ENCODE measurements at regions not wholly inside any gene's neighbourhood (a gene's known extent, or its start where the extent isn't known, plus 50 kb on each side); places are given as distances from the start of the nearest gene placed in this dataset.
"Not testable (repeated sequence)": the region's sequence is repeated elsewhere in the genome, so short reads cannot be mapped to it uniquely, and the experiment has no call there.

- Histone ChIP-seq H2AK5ac (ENCODE audit: low read length) (no peak overlapping the region), H3K18ac (ENCODE audit: low read length) (no peak overlapping the region), H3K79me2 (ENCODE audit: control insufficient read depth, insufficient read depth, low read length) (no peaks in the 10 kb centered on the region), H2BK5ac (ENCODE audit: low read length) (no peak overlapping the region), H3K4ac (ENCODE audit: low read depth, low read length) (no peak overlapping the region), H2BK15ac (replicated peaks; ENCODE audit: low read depth) (no peak overlapping the region), H3K9ac (ENCODE audit: low read length) (no peak overlapping the region), H3K27me3 (ENCODE audit: insufficient read depth, low read length, poor library complexity) (no peaks in the 10 kb centered on the region), H3K36me3 (ENCODE audit: control insufficient read depth, insufficient read depth, low read length) (no peaks in the 10 kb centered on the region), H3K4me1 (ENCODE audit: control insufficient read depth, low read depth, low read length) (no peaks in the 10 kb centered on the region), H3K27ac (ENCODE audit: low read depth, low read length) (no peak overlapping the region), H3K4me2 (ENCODE audit: low read length) (no peak overlapping the region), H4K8ac (ENCODE audit: low read depth, low read length) (no peak overlapping the region), H3K4me3 (ENCODE audit: low read length) (no peak overlapping the region), H3K79me1 (ENCODE audit: low read length) (no peaks in the 10 kb centered on the region), H3K56ac (ENCODE audit: low read length) (no peak overlapping the region), H4K5ac (ENCODE audit: low read length) (no peak overlapping the region), H3K23ac (ENCODE audit: low read length) (no peak overlapping the region), H2BK120ac (ENCODE audit: low read depth, low read length) (no peak overlapping the region)
- no CpG with 5 or more reads among the region's 1 CpG for WGBS (ENCODE audit: extremely low coverage, insufficient coverage, low lambda C conversion rate)
- no peak for DNase-seq
Measured at GRCh38 chr12:67546746-67547145, 101.8 kb upstream of the DYRK2 start.

GRCh38 chr12:67555075-67555717, 93.3 kb upstream of the DYRK2 start:
- not testable (repeated sequence) for H3K23ac ChIP-seq (ENCODE audit: low read length); H2BK5ac ChIP-seq (ENCODE audit: low read length); H4K5ac ChIP-seq (ENCODE audit: low read length); H2BK15ac ChIP-seq (replicated peaks; ENCODE audit: low read depth); H3K79me1 ChIP-seq (ENCODE audit: low read length); H3K9ac ChIP-seq (ENCODE audit: low read length); H3K4ac ChIP-seq (ENCODE audit: low read depth, low read length); H3K18ac ChIP-seq (ENCODE audit: low read length); H3K4me3 ChIP-seq (ENCODE audit: low read length); H4K8ac ChIP-seq (ENCODE audit: low read depth, low read length); H3K27me3 ChIP-seq (ENCODE audit: insufficient read depth, low read length, poor library complexity); H2BK120ac ChIP-seq (ENCODE audit: low read depth, low read length); H2AK5ac ChIP-seq (ENCODE audit: low read length); H3K79me2 ChIP-seq (ENCODE audit: control insufficient read depth, insufficient read depth, low read length); H3K27ac ChIP-seq (ENCODE audit: low read depth, low read length); H3K36me3 ChIP-seq (ENCODE audit: control insufficient read depth, insufficient read depth, low read length); H3K56ac ChIP-seq (ENCODE audit: low read length); H3K4me2 ChIP-seq (ENCODE audit: low read length); H3K4me1 ChIP-seq (ENCODE audit: control insufficient read depth, low read depth, low read length)
- peak; percentile 55 for DNase-seq
- WGBS (ENCODE audit: extremely low coverage, insufficient coverage, low lambda C conversion rate) = no CpG with 5 or more reads among the region's 8 CpGs

- H3K4ac ChIP-seq (ENCODE audit: low read depth, low read length) = no peak overlapping the region
- DNase-seq = peak; percentile 30
- H3K9ac ChIP-seq (ENCODE audit: low read length) = no peak overlapping the region
- H3K23ac ChIP-seq (ENCODE audit: low read length) = no peak overlapping the region
- no peak overlapping the region for H3K18ac ChIP-seq (ENCODE audit: low read length)
- H3K56ac ChIP-seq (ENCODE audit: low read length) = no peak overlapping the region
- H3K4me2 ChIP-seq (ENCODE audit: low read length) = no peak overlapping the region
- no peak overlapping the region for H2BK5ac ChIP-seq (ENCODE audit: low read length)
- no CpG with 5 or more reads among the region's 3 CpGs for WGBS (ENCODE audit: extremely low coverage, insufficient coverage, low lambda C conversion rate)
- H4K8ac ChIP-seq (ENCODE audit: low read depth, low read length) = no peak overlapping the region
- no peaks in the 10 kb centered on the region for H3K27me3 ChIP-seq (ENCODE audit: insufficient read depth, low read length, poor library complexity)
- no peak overlapping the region for H2BK120ac ChIP-seq (ENCODE audit: low read depth, low read length)
- no peak overlapping the region for H4K5ac ChIP-seq (ENCODE audit: low read length)
- no peaks in the 10 kb centered on the region for H3K36me3 ChIP-seq (ENCODE audit: control insufficient read depth, insufficient read depth, low read length)
- no peaks in the 10 kb centered on the region for H3K79me2 ChIP-seq (ENCODE audit: control insufficient read depth, insufficient read depth, low read length)
- H3K4me3 ChIP-seq (ENCODE audit: low read length) = no peak overlapping the region
- H2BK15ac ChIP-seq (replicated peaks; ENCODE audit: low read depth) = no peak overlapping the region
- H3K79me1 ChIP-seq (ENCODE audit: low read length) = no peaks in the 10 kb centered on the region
- H3K4me1 ChIP-seq (ENCODE audit: control insufficient read depth, low read depth, low read length) = no peaks in the 10 kb centered on the region
- no peak overlapping the region for H2AK5ac ChIP-seq (ENCODE audit: low read length)
- no peak overlapping the region for H3K27ac ChIP-seq (ENCODE audit: low read depth, low read length)
Measured at GRCh38 chr12:67558775-67559174, 89.8 kb upstream of the DYRK2 start.

DNA sequence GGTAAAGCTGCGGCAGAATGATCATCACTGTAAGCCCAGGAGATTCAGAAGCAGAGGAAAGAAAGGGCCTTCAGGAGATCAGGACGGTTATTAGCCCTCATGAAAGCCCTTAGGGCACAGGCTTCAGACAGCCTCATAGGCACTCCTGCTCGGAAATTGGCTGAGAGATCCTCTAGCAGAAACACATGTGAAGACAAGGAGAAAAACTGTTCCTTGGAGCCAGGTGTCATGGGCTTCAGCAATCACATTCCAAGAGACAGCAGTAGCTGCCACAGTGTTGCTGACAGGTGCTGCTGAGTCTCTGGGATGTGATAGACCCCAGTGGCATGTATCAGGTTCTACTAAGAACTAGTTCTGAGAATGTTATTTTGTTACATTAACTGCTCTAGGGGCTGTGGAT, 88.8 kb upstream of the DYRK2 start:
- Histone ChIP-seq H2BK120ac (ENCODE audit: low read depth, low read length) (no peak overlapping the region), H2AK5ac (ENCODE audit: low read length) (no peak overlapping the region), H3K23ac (ENCODE audit: low read length) (no peak overlapping the region), H2BK5ac (ENCODE audit: low read length) (no peak overlapping the region), H3K27me3 (ENCODE audit: insufficient read depth, low read length, poor library complexity) (no peaks in the 10 kb centered on the region), H3K4me3 (ENCODE audit: low read length) (no peak overlapping the region), H3K4me2 (ENCODE audit: low read length) (no peak overlapping the region), H4K8ac (ENCODE audit: low read depth, low read length) (no peak overlapping the region), H3K4me1 (ENCODE audit: control insufficient read depth, low read depth, low read length) (no peaks in the 10 kb centered on the region), H3K4ac (ENCODE audit: low read depth, low read length) (no peak overlapping the region), H3K9ac (ENCODE audit: low read length) (no peak overlapping the region), H3K36me3 (ENCODE audit: control insufficient read depth, insufficient read depth, low read length) (no peaks in the 10 kb centered on the region), H3K27ac (ENCODE audit: low read depth, low read length) (no peak overlapping the region), H3K79me1 (ENCODE audit: low read length) (no peaks in the 10 kb centered on the region), H4K5ac (ENCODE audit: low read length) (no peak overlapping the region), H2BK15ac (replicated peaks; ENCODE audit: low read depth) (no peak overlapping the region), H3K56ac (ENCODE audit: low read length) (no peak overlapping the region), H3K18ac (ENCODE audit: low read length) (no peak overlapping the region), H3K79me2 (ENCODE audit: control insufficient read depth, insufficient read depth, low read length) (no peaks in the 10 kb centered on the region)
- no peak for DNase-seq
- WGBS (ENCODE audit: extremely low coverage, insufficient coverage, low lambda C conversion rate) = no CpG with 5 or more reads among the region's 3 CpGs

DNA sequence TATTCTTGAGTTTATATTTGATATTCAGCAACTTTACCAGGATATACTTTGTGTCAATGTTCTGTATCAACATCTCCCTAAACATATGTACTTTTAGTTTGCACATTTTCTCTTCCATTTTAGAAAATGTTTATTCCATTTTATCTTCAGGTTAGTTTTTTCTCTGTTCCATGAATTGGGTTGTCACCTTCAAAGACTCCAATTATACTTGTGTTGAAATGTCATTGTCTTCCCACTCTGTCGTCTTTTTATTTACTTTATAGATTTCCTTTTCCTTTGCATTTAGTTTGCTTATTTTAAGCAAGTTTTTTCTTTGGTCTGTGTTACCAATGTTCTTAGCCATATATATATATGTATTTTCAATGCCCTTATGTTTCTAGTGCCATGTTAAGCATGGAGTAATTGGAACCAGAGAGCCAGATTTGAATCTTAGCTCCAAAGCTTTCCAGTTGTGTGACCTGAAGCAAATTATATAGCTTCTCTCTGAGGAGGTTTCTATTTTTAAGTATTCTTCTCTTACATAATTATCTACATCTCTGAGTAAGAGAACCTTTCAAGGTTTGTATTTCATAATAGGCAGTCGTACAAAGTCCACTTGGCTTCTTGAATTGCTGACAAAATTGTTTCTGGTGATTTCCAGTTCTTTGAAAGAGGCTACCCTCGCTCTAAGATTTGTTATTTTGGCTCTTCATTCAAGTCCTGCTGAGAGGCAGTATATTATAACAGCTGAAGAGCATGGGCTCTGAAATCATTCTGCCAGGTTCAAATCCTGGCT, 85.8 kb upstream of the DYRK2 start:
- Histone ChIP-seq H3K4me1 (ENCODE audit: control insufficient read depth, low read depth, low read length) (no peaks in the 10 kb centered on the region), H3K36me3 (ENCODE audit: control insufficient read depth, insufficient read depth, low read length) (no peaks in the 10 kb centered on the region), H3K18ac (ENCODE audit: low read length) (no peak overlapping the region), H3K9ac (ENCODE audit: low read length) (no peak overlapping the region), H3K27ac (ENCODE audit: low read depth, low read length) (no peak overlapping the region), H2AK5ac (ENCODE audit: low read length) (no peak overlapping the region), H3K4me3 (ENCODE audit: low read length) (no peak overlapping the region), H2BK15ac (replicated peaks; ENCODE audit: low read depth) (no peak overlapping the region), H3K27me3 (ENCODE audit: insufficient read depth, low read length, poor library complexity) (no peaks in the 10 kb centered on the region), H3K79me2 (ENCODE audit: control insufficient read depth, insufficient read depth, low read length) (no peaks in the 10 kb centered on the region), H3K23ac (ENCODE audit: low read length) (no peak overlapping the region), H3K4me2 (ENCODE audit: low read length) (no peak overlapping the region), H3K56ac (ENCODE audit: low read length) (no peak overlapping the region), H4K5ac (ENCODE audit: low read length) (no peak overlapping the region), H3K4ac (ENCODE audit: low read depth, low read length) (no peak overlapping the region), H2BK5ac (ENCODE audit: low read length) (no peak overlapping the region), H3K79me1 (ENCODE audit: low read length) (no peaks in the 10 kb centered on the region), H2BK120ac (ENCODE audit: low read depth, low read length) (no peak overlapping the region), H4K8ac (ENCODE audit: low read depth, low read length) (no peak overlapping the region)
- no peak for DNase-seq
- no CpG with 5 or more reads among the region's 3 CpGs for WGBS (ENCODE audit: extremely low coverage, insufficient coverage, low lambda C conversion rate)

Measured in mesendoderm (in vitro differentiated cells).